Gastrocnemius medialis (tissue), 4 donors: ENCODE measurements at regions not wholly inside any gene's neighbourhood (a gene's known extent, or its start where the extent isn't known, plus 50 kb on each side); places are given as distances from the start of the nearest gene placed in this dataset.
"Not testable (repeated sequence)": the region's sequence is repeated elsewhere in the genome, so short reads cannot be mapped to it uniquely, and the experiment has no call there.

Source experiments
- ATAC-seq, 2 donors: fragments of 150-250 bp; one replicate each; pipeline ENCODE4 v1.9.1; 2016
- DNase-seq, 2 donors: peaks; one replicate each; pipeline ENCODE4 v3.0.0-alpha.2; 2019
- H3K27ac ChIP-seq, 4 donors: fragments of 200-600 bp; sonication (generic); 1 replicate in 1 of 4; 2 replicates in 3 of 4; pipeline ENCODE4 v1.5.1; 2016 to 2018; ENCODE audit warnings: mild to moderate bottlenecking in 2 of 4, moderate library complexity in 1 of 4
- H3K27me3 ChIP-seq, 3 donors: fragments of 200-600 bp; sonication (generic) in 2 of 3; 1 replicate in 1 of 3; 2 replicates in 2 of 3; pipeline versions ENCODE4 v1.5.1 to v1.6.0; 2016 to 2019; ENCODE audit warnings: mild to moderate bottlenecking in 1 of 3, moderate library complexity in 1 of 3
- H3K36me3 ChIP-seq, 2 donors: fragments of 200-600 bp; sonication (generic) in 1 of 2; one replicate each; pipeline ENCODE4 v1.5.1; 2017 to 2018
- H3K4me1 ChIP-seq, 2 donors: fragments of 200-600 bp; sonication (generic) in 1 of 2; one replicate each; pipeline ENCODE4 v1.5.1; 2016 to 2017; ENCODE audit warnings: mild to moderate bottlenecking in 2 of 2
- H3K4me3 ChIP-seq, 4 donors: fragments of 200-600 bp; sonication (generic) in 3 of 4; 1 replicate in 1 of 4; 2 replicates in 3 of 4; pipeline ENCODE4 v1.5.1; 2016 to 2019; ENCODE audit warnings: mild to moderate bottlenecking in 2 of 4
- H3K9me3 ChIP-seq, 3 donors: fragments of 200-600 bp; sonication (generic) in 2 of 3; 1 replicate in 1 of 3; 2 replicates in 2 of 3; pipeline ENCODE4 v1.5.1; 2016 to 2019
- POLR2A ChIP-seq, 2 donors: fragments of 450-650 bp; IDR thresholded peaks; one replicate each; pipeline ENCODE4 v1.6.1; 2017; ENCODE audit warnings: antibody characterized with exemption in 2 of 2, mild to moderate bottlenecking in 2 of 2, moderate library complexity in 2 of 2
- in situ Hi-C, 4 donors: fragments of 200-750 bp; cut with MboI; loops; one replicate each; pipeline versions ENCODE4 v1.15.0 to v1.8.0; 2017; ENCODE audit warnings: low sequenced_read_pairs in 4 of 4
- intact Hi-C: fragments of 100-400 bp; cut with DNase I; formaldehyde crosslinking; loops from one replicate; pipeline ENCODE4 v1.15.1; 2023; ENCODE audit warnings: low total_unique reads
- TF ChIP-seq, protein P1 (sequence below), 5 experiments: fragments of 450-650 bp in 3 of 5; fragments of 200-600 bp in 2 of 5; sonication (generic) in 2 of 5; IDR thresholded peaks in 4 of 5; conservative IDR thresholded peaks in 1 of 5; 1 replicate in 4 of 5; 2 replicates in 1 of 5; pipeline ENCODE4 v1.5.1; 2016 to 2019; ENCODE audit warnings: antibody characterized with exemption in 5 of 5, mild to moderate bottlenecking in 3 of 5, moderate library complexity in 3 of 5

- in situ Hi-C loops (no loop called here), intact Hi-C loops (no loop called here)
- Histone ChIP-seq H3K9me3 (no peaks in the 10 kb centered on the region), H3K4me1 (no peaks in the 10 kb centered on the region), H3K4me3 (no peak overlapping the region), H3K27me3 (no peaks in the 10 kb centered on the region), H3K27ac (no peak overlapping the region), H3K36me3 (no peaks in the 10 kb centered on the region)
- TF ChIP-seq, protein P1, sequence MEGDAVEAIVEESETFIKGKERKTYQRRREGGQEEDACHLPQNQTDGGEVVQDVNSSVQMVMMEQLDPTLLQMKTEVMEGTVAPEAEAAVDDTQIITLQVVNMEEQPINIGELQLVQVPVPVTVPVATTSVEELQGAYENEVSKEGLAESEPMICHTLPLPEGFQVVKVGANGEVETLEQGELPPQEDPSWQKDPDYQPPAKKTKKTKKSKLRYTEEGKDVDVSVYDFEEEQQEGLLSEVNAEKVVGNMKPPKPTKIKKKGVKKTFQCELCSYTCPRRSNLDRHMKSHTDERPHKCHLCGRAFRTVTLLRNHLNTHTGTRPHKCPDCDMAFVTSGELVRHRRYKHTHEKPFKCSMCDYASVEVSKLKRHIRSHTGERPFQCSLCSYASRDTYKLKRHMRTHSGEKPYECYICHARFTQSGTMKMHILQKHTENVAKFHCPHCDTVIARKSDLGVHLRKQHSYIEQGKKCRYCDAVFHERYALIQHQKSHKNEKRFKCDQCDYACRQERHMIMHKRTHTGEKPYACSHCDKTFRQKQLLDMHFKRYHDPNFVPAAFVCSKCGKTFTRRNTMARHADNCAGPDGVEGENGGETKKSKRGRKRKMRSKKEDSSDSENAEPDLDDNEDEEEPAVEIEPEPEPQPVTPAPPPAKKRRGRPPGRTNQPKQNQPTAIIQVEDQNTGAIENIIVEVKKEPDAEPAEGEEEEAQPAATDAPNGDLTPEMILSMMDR (IDR thresholded peaks at IDR 0.05 in 4 of 5, conservative IDR thresholded peaks at IDR 0.05 in 1 of 5): no peak
- no peak for TF ChIP-seq POLR2A (IDR thresholded peaks at IDR 0.05)
- ATAC-seq (no peak), DNase-seq (no peak)
Observed at GRCh38 chr6:86148586-86148985, 505.9 kb upstream of the SYNCRIP start.

DNA sequence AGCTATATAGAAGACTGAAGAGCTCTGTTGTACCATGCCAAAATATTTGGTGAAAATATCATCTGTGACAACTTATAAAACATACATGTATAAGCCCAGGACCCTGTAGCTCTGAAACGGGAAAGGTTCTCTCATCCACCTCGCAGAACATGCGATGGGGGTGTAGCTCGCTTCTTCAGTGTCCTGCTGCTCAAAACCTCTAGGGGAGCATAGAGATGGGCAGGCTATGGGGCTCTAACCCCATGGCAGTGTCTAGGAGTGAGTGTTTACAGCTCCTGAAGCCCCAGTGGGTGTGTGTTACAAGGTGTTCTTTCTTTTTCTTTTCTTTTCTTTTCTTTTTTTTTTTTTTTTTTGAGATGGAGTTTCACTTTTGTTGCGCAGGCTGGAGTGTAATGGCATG lies 505.2 kb upstream of the SYNCRIP start:
- Histone ChIP-seq H3K36me3 (no peaks in the 10 kb centered on the region), H3K9me3 (no peaks in the 10 kb centered on the region), H3K27ac (no peak overlapping the region), H3K4me3 (no peak overlapping the region), H3K27me3 (no peaks in the 10 kb centered on the region), H3K4me1 (no peaks in the 10 kb centered on the region)
- intact Hi-C loops: no loop called here
- ATAC-seq: no peak
- TF ChIP-seq, protein P1 (IDR thresholded peaks at IDR 0.05 in 4 of 5, conservative IDR thresholded peaks at IDR 0.05 in 1 of 5): no peak
- TF ChIP-seq POLR2A (IDR thresholded peaks at IDR 0.05): no peak
- in situ Hi-C loops: no loop called here
- no peak for DNase-seq

DNA sequence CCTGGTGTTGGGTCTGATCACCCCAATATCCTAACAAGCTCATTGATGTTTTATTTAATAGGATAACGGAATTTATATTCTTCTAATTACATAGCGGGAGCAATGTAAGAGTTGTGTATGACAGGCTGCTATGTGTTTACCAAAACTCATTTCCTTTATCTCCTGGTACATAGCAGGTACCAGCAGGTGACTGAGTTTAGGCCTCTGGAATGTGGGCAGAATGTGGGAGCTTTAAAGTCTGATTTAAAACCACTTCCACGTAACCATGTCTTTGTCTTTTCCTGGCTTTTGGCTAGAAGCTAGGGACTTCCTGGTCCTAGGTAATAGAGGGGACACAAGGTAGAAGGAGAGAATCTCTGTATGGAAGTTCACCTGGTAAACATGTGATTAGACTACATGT lies 504.6 kb upstream of the SYNCRIP start:
- no peak overlapping the region for H3K4me3 ChIP-seq
- in situ Hi-C loops (no loop called here), intact Hi-C loops (no loop called here)
- H3K9me3 ChIP-seq: no peaks in the 10 kb centered on the region
- no peak overlapping the region for H3K27ac ChIP-seq
- no peaks in the 10 kb centered on the region for H3K4me1 ChIP-seq
- H3K36me3 ChIP-seq: no peaks in the 10 kb centered on the region
- TF ChIP-seq, protein P1 (IDR thresholded peaks at IDR 0.05 in 4 of 5, conservative IDR thresholded peaks at IDR 0.05 in 1 of 5): no peak
- no peak for TF ChIP-seq POLR2A (IDR thresholded peaks at IDR 0.05)
- ATAC-seq (no peak), DNase-seq (no peak)
- no peaks in the 10 kb centered on the region for H3K27me3 ChIP-seq

DNA sequence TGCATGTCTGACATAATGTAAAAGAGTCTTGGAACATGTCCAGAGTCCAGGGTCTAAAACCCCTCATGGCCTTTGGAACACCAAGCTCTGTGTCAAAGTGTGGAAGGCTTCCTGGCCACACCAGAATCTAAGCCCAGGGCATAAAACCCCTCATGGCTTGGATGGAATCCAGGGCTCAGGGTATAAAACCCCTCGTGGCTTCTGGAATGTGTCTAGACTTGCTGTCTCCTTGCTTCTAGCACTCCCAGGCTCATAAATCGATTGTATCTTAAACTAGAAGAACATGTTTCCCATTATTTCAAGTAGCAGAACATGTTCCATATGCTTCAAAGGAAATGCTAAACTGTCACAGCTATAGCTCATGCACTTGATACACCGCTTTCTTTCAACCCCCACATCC lies 504.1 kb upstream of the SYNCRIP start:
- H3K27ac ChIP-seq, H3K4me3 ChIP-seq, H3K36me3 ChIP-seq, H3K4me1 ChIP-seq, DNase-seq, ATAC-seq, in situ Hi-C loops, intact Hi-C loops, H3K9me3 ChIP-seq, H3K27me3 ChIP-seq: not testable (repeated sequence)

- TF ChIP-seq, protein P1 (IDR thresholded peaks at IDR 0.05 in 4 of 5, conservative IDR thresholded peaks at IDR 0.05 in 1 of 5): no peak
- no peak for TF ChIP-seq POLR2A (IDR thresholded peaks at IDR 0.05)
- Histone ChIP-seq H3K9me3 (no peaks in the 10 kb centered on the region), H3K27ac (no peak overlapping the region), H3K4me3 (no peak overlapping the region), H3K27me3 (no peaks in the 10 kb centered on the region), H3K4me1 (no peaks in the 10 kb centered on the region), H3K36me3 (no peaks in the 10 kb centered on the region)
- ATAC-seq: no peak
- in situ Hi-C loops: no loop called here
- no peak for DNase-seq
- intact Hi-C loops: no loop called here
Observed at GRCh38 chr6:86142326-86142725, 499.6 kb upstream of the SYNCRIP start.
